ENCODE measurements at regions not wholly inside any gene's neighbourhood (a gene's known extent, or its start where the extent isn't known, plus 50 kb on each side); places are given as distances from the start of the nearest gene placed in this dataset.

DNA sequence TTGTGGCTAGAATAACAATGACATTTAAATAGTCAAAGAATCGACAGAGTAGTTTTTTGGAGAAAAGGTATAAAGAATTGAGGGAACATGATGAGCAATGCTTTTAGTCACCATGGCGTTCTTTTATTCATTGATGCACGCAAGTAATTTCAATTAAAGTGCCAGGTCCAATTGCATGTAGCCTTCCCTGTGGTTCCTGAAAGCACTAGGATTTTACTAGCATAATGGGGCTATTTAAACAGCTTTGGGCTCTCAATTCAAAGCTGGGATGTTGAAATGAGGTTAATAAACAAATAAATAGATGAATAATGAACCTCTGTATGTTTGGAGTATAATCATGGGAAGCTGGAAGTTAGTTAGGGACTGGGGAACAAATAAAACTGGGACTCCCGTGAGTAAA is 121.2 kb upstream of the GAP43 start:
- Histone ChIP-seq H3K27ac (ENCODE audit: insufficient read depth, low read depth, low read length, poor library complexity, severe bottlenecking) (no peak overlapping the region), H3K36me3 (ENCODE audit: control insufficient read depth, insufficient read depth, low read length) (no peaks in the 10 kb centered on the region), H3K27me3 (ENCODE audit: control insufficient read depth, insufficient read depth, low read length, poor library complexity, severe bottlenecking) (no peaks in the 10 kb centered on the region), H3K9me3 (ENCODE audit: control insufficient read depth, low read length) (peaks cover 2% of the 10 kb centered on the region), H3K4me1 (ENCODE audit: control insufficient read depth, insufficient read depth, low read length) (no peaks in the 10 kb centered on the region), H3K4me3 (ENCODE audit: insufficient read depth, low read depth, low read length) (no peak overlapping the region)
- WGBS, 2 experiments: 89 to 97% methylated on average over 3 to 4 of the region's 4 CpGs

GRCh38 chr3:115503394-115503793 is 119.9 kb upstream of the GAP43 start:
- no peaks in the 10 kb centered on the region for H3K4me1 ChIP-seq (ENCODE audit: control insufficient read depth, insufficient read depth, low read length)
- peaks cover 2% of the 10 kb centered on the region for H3K9me3 ChIP-seq (ENCODE audit: control insufficient read depth, low read length)
- no peaks in the 10 kb centered on the region for H3K27me3 ChIP-seq (ENCODE audit: control insufficient read depth, insufficient read depth, low read length, poor library complexity, severe bottlenecking)
- 94 to 100% methylated on average over 2 of the region's 2 CpGs for WGBS, 2 experiments
- H3K27ac ChIP-seq (ENCODE audit: insufficient read depth, low read depth, low read length, poor library complexity, severe bottlenecking): no peak overlapping the region
- H3K36me3 ChIP-seq (ENCODE audit: control insufficient read depth, insufficient read depth, low read length): no peaks in the 10 kb centered on the region
- no peak overlapping the region for H3K4me3 ChIP-seq (ENCODE audit: insufficient read depth, low read depth, low read length)

DNA sequence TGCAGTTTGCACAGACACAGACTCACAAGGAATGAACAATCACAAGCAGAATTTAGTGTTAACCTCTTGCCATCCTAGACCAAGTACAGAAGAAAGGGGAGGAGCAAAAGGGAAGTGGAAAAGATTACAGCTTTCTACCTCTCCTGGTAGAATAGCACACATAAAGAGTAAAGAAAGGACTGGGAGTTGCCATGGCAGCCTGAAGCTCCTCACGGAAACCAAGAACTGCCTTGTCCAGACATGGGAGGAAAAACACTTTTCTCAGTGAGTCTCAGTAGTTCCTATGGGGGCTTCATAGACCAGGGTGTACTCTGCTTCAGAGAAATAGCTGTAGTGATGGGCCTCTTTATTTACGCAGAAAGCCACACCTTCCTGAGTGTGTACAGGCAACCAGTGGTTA is 114.7 kb upstream of the GAP43 start:
- H3K27me3 ChIP-seq (ENCODE audit: control insufficient read depth, insufficient read depth, low read length, poor library complexity, severe bottlenecking): no peaks in the 10 kb centered on the region
- 81 to 88% methylated on average over 2 of the region's 2 CpGs for WGBS, 2 experiments

DNA sequence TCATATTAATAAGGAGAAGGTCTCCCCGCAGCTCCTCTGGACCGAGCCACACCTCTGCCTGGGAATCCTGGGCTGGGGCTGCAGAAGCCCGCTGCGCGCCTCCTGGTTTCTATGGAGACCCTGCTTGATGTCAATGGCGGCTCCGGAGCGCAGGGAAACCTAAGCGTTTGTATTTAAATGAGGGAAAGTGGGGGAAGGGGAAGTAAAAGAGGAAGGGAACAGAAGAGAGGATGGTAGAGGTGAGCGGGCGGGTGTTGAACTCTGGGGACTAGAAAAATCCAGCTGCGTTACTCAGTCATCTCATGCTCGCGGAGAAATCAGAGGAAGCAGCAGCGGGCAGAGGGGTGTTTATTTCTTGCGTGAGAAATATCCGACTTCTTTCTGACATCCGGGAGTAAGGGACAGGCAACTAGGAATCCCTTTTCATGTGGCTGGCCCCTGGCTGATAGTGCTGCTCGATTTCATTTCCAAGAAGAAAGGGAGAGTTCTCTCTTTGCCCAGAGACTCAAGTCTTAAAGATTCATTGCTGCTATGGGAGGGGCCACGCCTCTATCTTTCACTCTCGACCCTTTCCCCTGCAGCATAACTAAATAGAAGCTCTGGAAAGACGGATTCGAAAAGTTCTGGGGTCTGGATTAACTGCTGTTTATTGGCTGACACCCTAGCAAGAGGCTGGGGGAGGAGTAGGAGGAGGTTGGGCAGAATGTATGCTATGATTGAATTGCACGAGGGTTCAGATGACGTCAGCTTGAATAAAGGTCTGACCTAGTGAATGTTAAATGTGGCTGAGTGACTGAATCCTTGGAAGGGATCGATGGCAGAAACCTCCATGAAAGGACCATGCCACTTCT is 110.5 kb upstream of the GAP43 start:
- H3K4me1 ChIP-seq (ENCODE audit: control insufficient read depth, insufficient read depth, low read length): peaks cover 21% of the 10 kb centered on the region
- no peaks in the 10 kb centered on the region for H3K9me3 ChIP-seq (ENCODE audit: control insufficient read depth, low read length)
- 3% methylated on average over 26 of the region's 26 CpGs for WGBS, 2 experiments
- peak overlapping the region; percentile 83 for H3K27ac ChIP-seq (ENCODE audit: insufficient read depth, low read depth, low read length, poor library complexity, severe bottlenecking)
- no peaks in the 10 kb centered on the region for H3K27me3 ChIP-seq (ENCODE audit: control insufficient read depth, insufficient read depth, low read length, poor library complexity, severe bottlenecking)
- no peaks in the 10 kb centered on the region for H3K36me3 ChIP-seq (ENCODE audit: control insufficient read depth, insufficient read depth, low read length)
- H3K4me3 ChIP-seq (ENCODE audit: insufficient read depth, low read depth, low read length): peak overlapping the region; percentile 34

More for the DNA sequence above, 114.7 kb upstream of the GAP43 start:
- peaks cover 2% of the 10 kb centered on the region for H3K9me3 ChIP-seq (ENCODE audit: control insufficient read depth, low read length)
- H3K36me3 ChIP-seq (ENCODE audit: control insufficient read depth, insufficient read depth, low read length): no peaks in the 10 kb centered on the region
- no peak overlapping the region for H3K4me3 ChIP-seq (ENCODE audit: insufficient read depth, low read depth, low read length)
- peaks cover 15% of the 10 kb centered on the region for H3K4me1 ChIP-seq (ENCODE audit: control insufficient read depth, insufficient read depth, low read length)
- H3K27ac ChIP-seq (ENCODE audit: insufficient read depth, low read depth, low read length, poor library complexity, severe bottlenecking): no peak overlapping the region

- Histone ChIP-seq H3K4me1 (ENCODE audit: control insufficient read depth, insufficient read depth, low read length) (peaks cover 27% of the 10 kb centered on the region), H3K27me3 (ENCODE audit: control insufficient read depth, insufficient read depth, low read length, poor library complexity, severe bottlenecking) (no peaks in the 10 kb centered on the region), H3K9me3 (ENCODE audit: control insufficient read depth, low read length) (no peaks in the 10 kb centered on the region), H3K27ac (ENCODE audit: insufficient read depth, low read depth, low read length, poor library complexity, severe bottlenecking) (peak overlapping the region; percentile 83), H3K36me3 (ENCODE audit: control insufficient read depth, insufficient read depth, low read length) (no peaks in the 10 kb centered on the region), H3K4me3 (ENCODE audit: insufficient read depth, low read depth, low read length) (no peak overlapping the region)
- WGBS, 2 experiments: 77 to 79% methylated on average over 5 of the region's 5 CpGs
These were observed 109.9 kb upstream of the GAP43 start for GRCh38 chr3:115513416-115513800.

DNA sequence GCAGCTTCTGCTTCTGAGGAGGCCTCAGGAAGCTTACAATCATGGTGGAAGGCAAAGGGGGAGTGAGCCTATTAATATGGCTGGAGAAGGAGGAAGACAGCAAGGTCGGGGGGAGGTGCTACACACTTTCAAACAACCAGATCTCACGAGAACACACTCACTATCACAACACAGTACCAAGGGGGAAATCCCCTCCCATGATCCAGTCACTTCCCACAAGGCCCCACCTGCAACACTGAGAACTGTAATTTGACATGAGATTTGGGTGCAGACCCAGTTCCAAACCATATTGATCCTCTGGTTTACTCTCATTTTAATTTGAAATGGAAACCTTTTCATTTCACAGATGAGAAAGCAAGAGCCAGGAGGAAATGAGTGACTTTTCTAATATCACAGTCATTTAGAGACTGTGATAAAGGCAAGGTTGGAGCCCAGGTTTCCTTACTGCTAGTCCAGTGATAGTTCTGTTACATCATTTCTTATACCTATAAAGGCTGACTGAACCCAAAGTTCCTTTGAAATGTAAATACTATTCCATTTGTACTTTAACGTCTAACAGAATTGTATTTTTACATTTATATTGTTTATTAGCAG is 105.8 kb upstream of the GAP43 start:
- no peaks in the 10 kb centered on the region for H3K36me3 ChIP-seq (ENCODE audit: control insufficient read depth, insufficient read depth, low read length)
- peaks cover 28% of the 10 kb centered on the region for H3K4me1 ChIP-seq (ENCODE audit: control insufficient read depth, insufficient read depth, low read length)
- WGBS, 2 experiments: 73 to 89% methylated on average over 2 of the region's 3 CpGs
- H3K27me3 ChIP-seq (ENCODE audit: control insufficient read depth, insufficient read depth, low read length, poor library complexity, severe bottlenecking): no peaks in the 10 kb centered on the region
- no peak overlapping the region for H3K4me3 ChIP-seq (ENCODE audit: insufficient read depth, low read depth, low read length)
- no peaks in the 10 kb centered on the region for H3K9me3 ChIP-seq (ENCODE audit: control insufficient read depth, low read length)
- H3K27ac ChIP-seq (ENCODE audit: insufficient read depth, low read depth, low read length, poor library complexity, severe bottlenecking): no peak overlapping the region

- H3K9me3 ChIP-seq (ENCODE audit: control insufficient read depth, low read length): no peaks in the 10 kb centered on the region
- H3K27me3 ChIP-seq (ENCODE audit: control insufficient read depth, insufficient read depth, low read length, poor library complexity, severe bottlenecking): no peaks in the 10 kb centered on the region
- H3K4me3 ChIP-seq (ENCODE audit: insufficient read depth, low read depth, low read length): no peak overlapping the region
- H3K4me1 ChIP-seq (ENCODE audit: control insufficient read depth, insufficient read depth, low read length): peaks cover 24% of the 10 kb centered on the region
- WGBS, 2 experiments: 55 to 58% methylated on average over 3 of the region's 4 CpGs
- H3K27ac ChIP-seq (ENCODE audit: insufficient read depth, low read depth, low read length, poor library complexity, severe bottlenecking): no peak overlapping the region
- no peaks in the 10 kb centered on the region for H3K36me3 ChIP-seq (ENCODE audit: control insufficient read depth, insufficient read depth, low read length)
These were observed 105.0 kb upstream of the GAP43 start for GRCh38 chr3:115518100-115518852.

DNA sequence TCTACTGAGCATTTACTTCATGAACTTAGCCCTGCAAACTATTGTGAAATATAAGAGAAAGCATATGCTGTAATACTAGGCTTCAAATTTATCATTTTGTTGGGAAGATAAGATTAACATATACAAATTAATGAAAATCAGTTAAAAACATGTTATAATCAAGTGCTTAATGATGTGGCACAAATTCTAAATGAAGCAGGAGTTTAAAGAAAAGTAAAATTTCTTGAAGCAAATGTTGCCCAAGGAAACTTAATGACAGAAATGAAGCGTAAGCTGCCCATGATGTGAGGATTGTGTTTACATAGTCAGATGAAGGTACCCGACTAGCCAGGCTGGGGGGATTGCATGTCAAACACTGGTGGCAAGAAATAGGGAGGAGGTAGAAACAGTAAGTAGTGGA is 103.1 kb upstream of the GAP43 start:
- WGBS, 2 experiments: 91 to 93% methylated on average over 2 of the region's 2 CpGs
- peaks cover 15% of the 10 kb centered on the region for H3K4me1 ChIP-seq (ENCODE audit: control insufficient read depth, insufficient read depth, low read length)
- no peak overlapping the region for H3K4me3 ChIP-seq (ENCODE audit: insufficient read depth, low read depth, low read length)
- H3K9me3 ChIP-seq (ENCODE audit: control insufficient read depth, low read length): no peaks in the 10 kb centered on the region
- no peaks in the 10 kb centered on the region for H3K36me3 ChIP-seq (ENCODE audit: control insufficient read depth, insufficient read depth, low read length)
- H3K27me3 ChIP-seq (ENCODE audit: control insufficient read depth, insufficient read depth, low read length, poor library complexity, severe bottlenecking): no peaks in the 10 kb centered on the region
- H3K27ac ChIP-seq (ENCODE audit: insufficient read depth, low read depth, low read length, poor library complexity, severe bottlenecking): no peak overlapping the region

DNA sequence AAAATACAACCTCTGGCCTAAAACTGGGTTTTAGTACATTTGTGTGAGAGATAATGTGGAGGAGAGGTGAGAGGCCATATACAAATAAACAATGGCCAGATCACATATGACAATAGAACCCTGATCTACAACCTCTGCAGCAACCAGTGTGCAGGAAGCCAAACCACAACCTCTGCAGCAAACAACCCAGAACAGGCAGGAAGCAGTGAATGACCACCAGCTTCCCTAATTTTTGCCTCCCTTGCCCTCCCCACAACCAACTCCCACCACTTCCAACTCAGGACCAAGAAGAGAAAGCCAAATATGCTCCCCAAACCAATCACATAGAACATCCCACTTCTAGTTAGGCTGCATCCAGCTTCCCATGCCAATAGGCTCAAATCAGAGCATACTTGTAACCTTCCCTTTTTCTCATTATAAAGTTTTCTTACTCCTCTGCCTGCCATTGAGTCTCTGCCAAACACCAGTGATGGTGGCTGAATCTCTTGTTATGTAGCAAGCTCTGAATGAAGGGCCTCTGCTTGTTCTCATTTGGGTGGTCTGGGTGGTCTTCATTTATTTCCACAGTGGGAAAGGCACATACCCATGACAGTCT is 102.6 kb upstream of the GAP43 start:
- Histone ChIP-seq H3K27me3 (ENCODE audit: control insufficient read depth, insufficient read depth, low read length, poor library complexity, severe bottlenecking) (no peaks in the 10 kb centered on the region), H3K9me3 (ENCODE audit: control insufficient read depth, low read length) (no peaks in the 10 kb centered on the region), H3K36me3 (ENCODE audit: control insufficient read depth, insufficient read depth, low read length) (no peaks in the 10 kb centered on the region), H3K4me3 (ENCODE audit: insufficient read depth, low read depth, low read length) (no peak overlapping the region), H3K27ac (ENCODE audit: insufficient read depth, low read depth, low read length, poor library complexity, severe bottlenecking) (no peak overlapping the region), H3K4me1 (ENCODE audit: control insufficient read depth, insufficient read depth, low read length) (peaks cover 15% of the 10 kb centered on the region)

GRCh38 chr3:115523458-115523857 is 99.9 kb upstream of the GAP43 start:
- 91 to 93% methylated on average over 1 of the region's 1 CpG for WGBS, 2 experiments
- H3K4me3 ChIP-seq (ENCODE audit: insufficient read depth, low read depth, low read length): no peak overlapping the region
- no peaks in the 10 kb centered on the region for H3K27me3 ChIP-seq (ENCODE audit: control insufficient read depth, insufficient read depth, low read length, poor library complexity, severe bottlenecking)
- no peak overlapping the region for H3K27ac ChIP-seq (ENCODE audit: insufficient read depth, low read depth, low read length, poor library complexity, severe bottlenecking)
- peaks cover 8% of the 10 kb centered on the region for H3K4me1 ChIP-seq (ENCODE audit: control insufficient read depth, insufficient read depth, low read length)
- H3K36me3 ChIP-seq (ENCODE audit: control insufficient read depth, insufficient read depth, low read length): no peaks in the 10 kb centered on the region
- no peaks in the 10 kb centered on the region for H3K9me3 ChIP-seq (ENCODE audit: control insufficient read depth, low read length)
